ENCODE measurements at regions not wholly inside any gene's neighbourhood (a gene's known extent, or its start where the extent isn't known, plus 50 kb on each side); places are given as distances from the start of the nearest gene placed in this dataset.

DNA sequence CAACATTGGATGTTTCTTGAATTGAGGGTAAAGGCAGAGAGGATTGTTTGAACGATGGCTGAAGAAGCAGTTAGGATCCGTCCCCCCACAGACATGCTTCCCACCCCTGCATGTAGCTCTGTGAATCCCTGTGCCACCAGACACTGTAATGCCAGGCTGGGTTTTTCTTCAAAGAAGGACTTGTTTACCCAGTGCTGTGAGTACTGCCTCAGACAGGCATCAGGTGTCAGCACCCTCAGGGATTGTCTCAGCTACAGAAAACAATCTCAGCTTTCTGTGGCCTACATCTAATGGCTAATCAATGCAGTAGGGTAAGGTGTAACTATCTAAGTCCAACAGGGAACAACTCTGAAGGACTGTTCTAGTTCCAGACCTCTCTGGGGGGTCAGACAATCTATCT, 853.0 kb upstream of the EPHA7 start:
- TF ChIP-seq, protein P1, sequence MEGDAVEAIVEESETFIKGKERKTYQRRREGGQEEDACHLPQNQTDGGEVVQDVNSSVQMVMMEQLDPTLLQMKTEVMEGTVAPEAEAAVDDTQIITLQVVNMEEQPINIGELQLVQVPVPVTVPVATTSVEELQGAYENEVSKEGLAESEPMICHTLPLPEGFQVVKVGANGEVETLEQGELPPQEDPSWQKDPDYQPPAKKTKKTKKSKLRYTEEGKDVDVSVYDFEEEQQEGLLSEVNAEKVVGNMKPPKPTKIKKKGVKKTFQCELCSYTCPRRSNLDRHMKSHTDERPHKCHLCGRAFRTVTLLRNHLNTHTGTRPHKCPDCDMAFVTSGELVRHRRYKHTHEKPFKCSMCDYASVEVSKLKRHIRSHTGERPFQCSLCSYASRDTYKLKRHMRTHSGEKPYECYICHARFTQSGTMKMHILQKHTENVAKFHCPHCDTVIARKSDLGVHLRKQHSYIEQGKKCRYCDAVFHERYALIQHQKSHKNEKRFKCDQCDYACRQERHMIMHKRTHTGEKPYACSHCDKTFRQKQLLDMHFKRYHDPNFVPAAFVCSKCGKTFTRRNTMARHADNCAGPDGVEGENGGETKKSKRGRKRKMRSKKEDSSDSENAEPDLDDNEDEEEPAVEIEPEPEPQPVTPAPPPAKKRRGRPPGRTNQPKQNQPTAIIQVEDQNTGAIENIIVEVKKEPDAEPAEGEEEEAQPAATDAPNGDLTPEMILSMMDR (IDR thresholded peaks at IDR 0.05), result no peak
- TF ChIP-seq POLR2AphosphoS5 (IDR thresholded peaks at IDR 0.05; ENCODE audit: low read depth, low read length), result no peak
- TF ChIP-seq TCF7L2 (IDR thresholded peaks at IDR 0.05; ENCODE audit: low read depth, low read length), result no peak
- TF ChIP-seq, protein P2, sequence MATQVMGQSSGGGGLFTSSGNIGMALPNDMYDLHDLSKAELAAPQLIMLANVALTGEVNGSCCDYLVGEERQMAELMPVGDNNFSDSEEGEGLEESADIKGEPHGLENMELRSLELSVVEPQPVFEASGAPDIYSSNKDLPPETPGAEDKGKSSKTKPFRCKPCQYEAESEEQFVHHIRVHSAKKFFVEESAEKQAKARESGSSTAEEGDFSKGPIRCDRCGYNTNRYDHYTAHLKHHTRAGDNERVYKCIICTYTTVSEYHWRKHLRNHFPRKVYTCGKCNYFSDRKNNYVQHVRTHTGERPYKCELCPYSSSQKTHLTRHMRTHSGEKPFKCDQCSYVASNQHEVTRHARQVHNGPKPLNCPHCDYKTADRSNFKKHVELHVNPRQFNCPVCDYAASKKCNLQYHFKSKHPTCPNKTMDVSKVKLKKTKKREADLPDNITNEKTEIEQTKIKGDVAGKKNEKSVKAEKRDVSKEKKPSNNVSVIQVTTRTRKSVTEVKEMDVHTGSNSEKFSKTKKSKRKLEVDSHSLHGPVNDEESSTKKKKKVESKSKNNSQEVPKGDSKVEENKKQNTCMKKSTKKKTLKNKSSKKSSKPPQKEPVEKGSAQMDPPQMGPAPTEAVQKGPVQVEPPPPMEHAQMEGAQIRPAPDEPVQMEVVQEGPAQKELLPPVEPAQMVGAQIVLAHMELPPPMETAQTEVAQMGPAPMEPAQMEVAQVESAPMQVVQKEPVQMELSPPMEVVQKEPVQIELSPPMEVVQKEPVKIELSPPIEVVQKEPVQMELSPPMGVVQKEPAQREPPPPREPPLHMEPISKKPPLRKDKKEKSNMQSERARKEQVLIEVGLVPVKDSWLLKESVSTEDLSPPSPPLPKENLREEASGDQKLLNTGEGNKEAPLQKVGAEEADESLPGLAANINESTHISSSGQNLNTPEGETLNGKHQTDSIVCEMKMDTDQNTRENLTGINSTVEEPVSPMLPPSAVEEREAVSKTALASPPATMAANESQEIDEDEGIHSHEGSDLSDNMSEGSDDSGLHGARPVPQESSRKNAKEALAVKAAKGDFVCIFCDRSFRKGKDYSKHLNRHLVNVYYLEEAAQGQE (IDR thresholded peaks at IDR 0.05; ENCODE audit: insufficient read depth in 1 of 2, low read depth in 2 of 2, low read length in 1 of 2), result no peak
